ENCODE measurements at regions not wholly inside any gene's neighbourhood (a gene's known extent, or its start where the extent isn't known, plus 50 kb on each side); places are given as distances from the start of the nearest gene placed in this dataset.
A peak's percentile ranks its signal among the peaks of the same experiment; 100 is the strongest.

DNA sequence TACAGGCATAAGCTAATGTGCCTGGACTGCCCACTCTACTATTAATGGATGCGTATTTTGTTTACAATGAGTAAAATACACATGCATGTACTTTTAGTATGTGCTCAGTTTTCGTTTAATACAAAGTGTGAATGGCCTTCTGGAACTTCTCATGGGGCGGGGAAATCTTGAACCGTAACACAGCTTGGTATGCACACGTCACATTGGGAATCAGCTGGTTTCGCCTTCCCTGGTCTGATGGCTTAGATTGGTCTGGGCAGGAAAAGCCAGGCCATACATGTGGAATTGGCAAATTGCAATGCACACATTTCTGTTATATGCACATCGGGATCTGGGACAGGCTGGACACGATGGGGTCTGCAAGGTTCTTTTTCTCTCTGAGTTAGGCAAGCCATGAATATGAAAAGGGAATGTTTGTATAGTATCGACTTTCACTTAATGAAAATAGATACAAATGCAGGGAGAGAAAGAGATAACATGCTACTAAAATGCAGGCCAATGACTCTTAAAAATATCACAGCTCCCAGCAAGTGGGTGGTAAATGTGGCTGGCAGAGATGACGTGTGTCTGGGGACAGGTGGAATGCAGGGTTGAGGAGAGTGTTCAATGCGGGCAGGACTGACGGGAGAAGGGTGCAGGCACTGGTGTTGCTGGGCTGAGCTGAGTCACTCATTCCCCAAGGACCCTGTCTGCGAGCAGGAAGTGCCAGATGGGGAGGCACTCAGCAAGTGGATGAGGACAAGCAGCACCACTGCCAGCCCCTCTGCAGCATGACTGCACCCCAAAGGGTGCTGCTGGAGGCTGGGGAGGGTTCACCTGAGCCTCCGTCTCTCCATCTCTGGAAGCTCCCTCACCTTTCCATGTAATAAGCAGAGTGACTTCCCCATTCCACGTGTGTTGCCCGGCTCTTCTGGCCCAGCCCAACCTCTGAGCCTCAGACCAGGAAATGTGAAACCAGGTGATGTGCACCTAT lies 204.0 kb upstream of the GPR12 start:
- TF ChIP-seq, protein P1, sequence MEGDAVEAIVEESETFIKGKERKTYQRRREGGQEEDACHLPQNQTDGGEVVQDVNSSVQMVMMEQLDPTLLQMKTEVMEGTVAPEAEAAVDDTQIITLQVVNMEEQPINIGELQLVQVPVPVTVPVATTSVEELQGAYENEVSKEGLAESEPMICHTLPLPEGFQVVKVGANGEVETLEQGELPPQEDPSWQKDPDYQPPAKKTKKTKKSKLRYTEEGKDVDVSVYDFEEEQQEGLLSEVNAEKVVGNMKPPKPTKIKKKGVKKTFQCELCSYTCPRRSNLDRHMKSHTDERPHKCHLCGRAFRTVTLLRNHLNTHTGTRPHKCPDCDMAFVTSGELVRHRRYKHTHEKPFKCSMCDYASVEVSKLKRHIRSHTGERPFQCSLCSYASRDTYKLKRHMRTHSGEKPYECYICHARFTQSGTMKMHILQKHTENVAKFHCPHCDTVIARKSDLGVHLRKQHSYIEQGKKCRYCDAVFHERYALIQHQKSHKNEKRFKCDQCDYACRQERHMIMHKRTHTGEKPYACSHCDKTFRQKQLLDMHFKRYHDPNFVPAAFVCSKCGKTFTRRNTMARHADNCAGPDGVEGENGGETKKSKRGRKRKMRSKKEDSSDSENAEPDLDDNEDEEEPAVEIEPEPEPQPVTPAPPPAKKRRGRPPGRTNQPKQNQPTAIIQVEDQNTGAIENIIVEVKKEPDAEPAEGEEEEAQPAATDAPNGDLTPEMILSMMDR (IDR thresholded peaks at IDR 0.05; ENCODE audit: control extremely low read depth, extremely low read depth): no peak
- 62 to 70% methylated on average over 16 of the region's 16 CpGs for WGBS, 2 donors
- no peak overlapping the region for H3K9ac ChIP-seq (ENCODE audit: insufficient read depth in 1 of 2, low read length in 2 of 2)
- DNase-seq (no peak), ATAC-seq (ENCODE audit: insufficient read depth, low FRiP score) (peak; percentile 41)
- H3K27me3 ChIP-seq (ENCODE audit: control insufficient read depth in 3 of 3, insufficient read depth in 3 of 3, low read length in 2 of 3): peaks cover 0 to 17% (median 3%) of the 10 kb centered on the region in 3 donors
- H3K4me1 ChIP-seq (ENCODE audit: control insufficient read depth in 5 of 5, insufficient read depth in 5 of 5, low read length in 5 of 5): peaks cover 7 to 39% (median 11%) of the 10 kb centered on the region in 5 donors
- H3K36me3 ChIP-seq (ENCODE audit: control insufficient read depth in 4 of 4, insufficient read depth in 4 of 4, low read length in 4 of 4): no peaks in the 10 kb centered on the region
- peak overlapping the region; percentile 41 to 68 for H3K27ac ChIP-seq (ENCODE audit: low read depth in 1 of 2, low read length in 1 of 2)
- no peaks in the 10 kb centered on the region for H3K9me3 ChIP-seq (ENCODE audit: control insufficient read depth in 4 of 4, insufficient read depth in 3 of 4, low read length in 3 of 4)
- H3K4me3 ChIP-seq: no peak overlapping the region

DNA sequence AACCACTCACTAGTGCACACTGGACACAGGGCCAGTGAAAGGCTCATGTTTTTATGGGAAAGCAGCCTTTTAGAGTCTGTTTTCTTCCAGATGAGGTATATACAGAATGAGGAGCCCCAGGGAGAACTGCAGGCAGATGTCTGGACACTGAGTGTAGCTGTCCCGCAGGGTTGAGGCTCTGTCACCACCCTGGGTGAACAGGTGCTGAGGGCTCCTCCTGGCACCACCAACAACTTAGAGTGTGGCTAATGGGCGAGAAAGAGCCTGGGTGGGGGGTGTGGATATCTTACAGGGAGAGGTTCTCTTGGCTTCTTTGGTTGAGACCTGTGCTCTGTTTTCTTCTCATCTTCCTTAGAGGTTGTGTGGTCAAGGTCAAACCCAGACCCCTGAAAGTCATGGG lies 202.1 kb upstream of the GPR12 start:
- Histone ChIP-seq H3K4me3 (no peak overlapping the region), H3K4me1 (ENCODE audit: control insufficient read depth in 5 of 5, insufficient read depth in 5 of 5, low read length in 5 of 5) (peaks cover 7 to 29% (median 8%) of the 10 kb centered on the region in 5 donors), H3K36me3 (ENCODE audit: control insufficient read depth in 4 of 4, insufficient read depth in 4 of 4, low read length in 4 of 4) (no peaks in the 10 kb centered on the region), H3K9me3 (ENCODE audit: control insufficient read depth in 4 of 4, insufficient read depth in 3 of 4, low read length in 3 of 4) (no peaks in the 10 kb centered on the region), H3K9ac (ENCODE audit: insufficient read depth in 1 of 2, low read length in 2 of 2) (no peak overlapping the region), H3K27ac (ENCODE audit: low read depth in 1 of 2, low read length in 1 of 2) (peak overlapping the region in 1 of 2 donors; percentile 67), H3K27me3 (ENCODE audit: control insufficient read depth in 3 of 3, insufficient read depth in 3 of 3, low read length in 2 of 3) (peaks cover 0 to 17% (median 3%) of the 10 kb centered on the region in 3 donors)
- WGBS, 2 donors: 67 to 100% methylated on average over 2 of the region's 2 CpGs
- TF ChIP-seq, protein P1 (IDR thresholded peaks at IDR 0.05; ENCODE audit: control extremely low read depth, extremely low read depth): no peak
- DNase-seq (no peak), ATAC-seq (ENCODE audit: insufficient read depth, low FRiP score) (no peak)

DNA sequence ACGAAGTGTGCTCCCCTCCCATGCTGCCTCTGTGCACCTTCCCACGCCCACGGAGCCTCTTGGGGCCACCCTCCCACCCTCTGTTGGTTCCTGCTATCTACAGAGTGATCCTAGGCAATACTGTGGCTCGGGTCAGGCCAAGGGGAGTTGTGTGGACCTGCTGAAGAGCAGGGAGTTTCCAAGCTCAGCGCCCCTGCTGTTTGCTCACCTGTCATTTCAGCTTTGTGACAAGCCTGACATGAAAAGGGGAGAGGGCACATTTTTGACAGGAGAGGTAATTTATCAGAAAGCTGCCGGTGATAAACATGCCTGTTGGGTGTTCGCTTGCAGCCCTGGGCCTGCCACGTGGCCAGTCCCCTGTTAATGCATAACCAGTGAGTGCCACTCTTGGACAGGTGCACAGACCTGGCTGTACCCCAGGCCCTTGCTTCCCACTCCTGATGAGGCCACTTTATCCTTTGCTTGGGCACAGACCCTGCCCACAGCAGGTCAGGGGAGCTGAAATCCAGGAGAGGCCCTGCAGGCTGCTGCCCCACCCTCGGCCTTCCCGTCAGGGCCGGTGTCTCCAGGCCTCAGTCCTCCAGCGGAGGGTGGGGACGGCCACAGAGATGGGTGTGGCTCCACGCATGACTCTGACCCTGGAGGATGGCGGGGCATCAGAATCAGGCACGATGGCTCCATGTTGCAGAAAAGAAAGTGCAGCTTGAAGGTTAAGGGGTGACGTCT lies 201.5 kb upstream of the GPR12 start:
- WGBS, 2 donors: 54 to 81% methylated on average over 17 of the region's 17 CpGs
- ATAC-seq (ENCODE audit: insufficient read depth, low FRiP score): peak; percentile 59
- Histone ChIP-seq H3K9ac (ENCODE audit: insufficient read depth in 1 of 2, low read length in 2 of 2) (no peak overlapping the region), H3K27me3 (ENCODE audit: control insufficient read depth in 3 of 3, insufficient read depth in 3 of 3, low read length in 2 of 3) (peaks cover 0 to 17% (median 3%) of the 10 kb centered on the region in 3 donors), H3K4me3 (no peak overlapping the region), H3K27ac (ENCODE audit: low read depth in 1 of 2, low read length in 1 of 2) (peak overlapping the region in 1 of 2 donors; percentile 67), H3K36me3 (ENCODE audit: control insufficient read depth in 4 of 4, insufficient read depth in 4 of 4, low read length in 4 of 4) (no peaks in the 10 kb centered on the region), H3K4me1 (ENCODE audit: control insufficient read depth in 5 of 5, insufficient read depth in 5 of 5, low read length in 5 of 5) (peaks cover 5 to 34% (median 9%) of the 10 kb centered on the region in 5 donors), H3K9me3 (ENCODE audit: control insufficient read depth in 4 of 4, insufficient read depth in 3 of 4, low read length in 3 of 4) (no peaks in the 10 kb centered on the region)
- DNase-seq: peak; percentile 46 to 79 (median 74)
- TF ChIP-seq, protein P1 (IDR thresholded peaks at IDR 0.05; ENCODE audit: control extremely low read depth, extremely low read depth): no peak

Measured in lung (tissue), 11 donors.